GM10266 (cell line): ENCODE measurements at regions not wholly inside any gene's neighbourhood (a gene's known extent, or its start where the extent isn't known, plus 50 kb on each side); places are given as distances from the start of the nearest gene placed in this dataset.

Experiments
- DNase-seq: peaks from one replicate; pipeline ENCODE4 v3.0.0; 2012; ENCODE audit errors: extremely low spot score
- CTCF ChIP-seq: IDR thresholded peaks from 2 replicates; pipeline ENCODE4 v1.5.1; 2012; ENCODE audit warnings: mild to moderate bottlenecking, low read depth; ENCODE audit not compliant: control insufficient read depth, insufficient read depth; ENCODE audit errors: missing control alignments

- no peak for TF ChIP-seq CTCF
Observed at GRCh38 chr21:28798798-28799197, 193.9 kb downstream of the LTN1 start.

GRCh38 chr21:28795251-28795650 is 197.4 kb downstream of the LTN1 start:
- DNase-seq = no peak
- no peak for TF ChIP-seq CTCF

More at GRCh38 chr21:28798798-28799197, 193.9 kb downstream of the LTN1 start:
- DNase-seq = no peak

- DNase-seq = no peak
- no peak for TF ChIP-seq CTCF
Observed at GRCh38 chr21:28794371-28794851, 198.3 kb downstream of the LTN1 start.

- TF ChIP-seq CTCF = no peak
- no peak for DNase-seq
Observed at GRCh38 chr21:28793043-28793442, 199.6 kb downstream of the LTN1 start.

- no peak for DNase-seq
- no peak for TF ChIP-seq CTCF
Observed at GRCh38 chr21:28791595-28792282, 200.9 kb downstream of the LTN1 start.

GRCh38 chr21:28790335-28790734 is 202.3 kb downstream of the LTN1 start:
- no peak for DNase-seq
- TF ChIP-seq CTCF = no peak

GRCh38 chr21:28789523-28789922 is 203.2 kb downstream of the LTN1 start:
- DNase-seq = no peak
- no peak for TF ChIP-seq CTCF
